ENCODE measurements at regions not wholly inside any gene's neighbourhood (a gene's known extent, or its start where the extent isn't known, plus 50 kb on each side); places are given as distances from the start of the nearest gene placed in this dataset.

DNA sequence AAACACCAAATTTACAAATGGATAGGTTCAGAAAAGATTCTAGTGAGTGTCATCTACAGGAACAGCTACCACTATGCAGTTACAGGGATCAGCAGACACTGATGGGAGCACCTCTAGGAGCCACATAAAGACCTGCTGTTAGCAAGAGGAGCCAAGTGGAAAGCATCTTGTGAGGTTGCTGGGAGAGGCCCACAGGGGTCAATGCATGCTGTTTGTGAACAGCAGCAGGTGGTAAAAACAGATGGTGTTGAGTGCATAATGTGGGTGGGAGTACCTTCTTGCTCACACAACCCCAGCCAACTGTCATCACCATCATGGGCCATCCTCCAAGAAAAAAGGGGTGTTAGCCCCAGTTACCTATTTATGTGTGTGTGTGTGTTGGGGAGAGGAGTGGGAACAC, 215.2 kb upstream of the SSTR1 start:
- Histone ChIP-seq H3K79me2 (ENCODE audit: insufficient read depth, low read depth, low read length) (no peaks in the 10 kb centered on the region), H4K20me1 (ENCODE audit: insufficient read depth, low read length) (no peaks in the 10 kb centered on the region), H3K4me2 (ENCODE audit: low read length) (no peak overlapping the region), H3K9me2 (ENCODE audit: insufficient read depth, low read length) (no peaks in the 10 kb centered on the region), H2AFZ (ENCODE audit: low read length) (peak overlapping the region; percentile 87), H3K4me3 (ENCODE audit: low read depth, low read length, poor library complexity, severe bottlenecking) (no peak overlapping the region), H3K36me3 (ENCODE audit: insufficient read depth, low read length) (no peaks in the 10 kb centered on the region; the same call in 1 of the 2 replicates), H3K9me3 (ENCODE audit: low read length) (peaks cover 28% of the 10 kb centered on the region; the same call in 1 of the 2 replicates), H3K27ac (ENCODE audit: low read depth, low read length, poor library complexity, severe bottlenecking) (no peak overlapping the region), H3K4me1 (ENCODE audit: insufficient read depth, low read length, poor library complexity, severe bottlenecking) (peaks cover 12% of the 10 kb centered on the region)
- BruUV-seq (replicated peaks): no TSS peak
- intact Hi-C loops (cut with micrococcal nuclease; ENCODE audit: unreplicated experiment): no loop called here
- DNase-seq (ENCODE audit: low spot score): peak; percentile 40
- CTCF ChIA-PET (ENCODE audit: unreplicated experiment): no interaction called here
- POLR2A ChIA-PET: interaction anchor here (1.3 to 2.0 kb wide), 2 partner anchors 135 to 157 kb away, joined by 4 to 6 read pairs; no protein-coding TSS in a partner anchor
- TF ChIP-seq, protein P1, sequence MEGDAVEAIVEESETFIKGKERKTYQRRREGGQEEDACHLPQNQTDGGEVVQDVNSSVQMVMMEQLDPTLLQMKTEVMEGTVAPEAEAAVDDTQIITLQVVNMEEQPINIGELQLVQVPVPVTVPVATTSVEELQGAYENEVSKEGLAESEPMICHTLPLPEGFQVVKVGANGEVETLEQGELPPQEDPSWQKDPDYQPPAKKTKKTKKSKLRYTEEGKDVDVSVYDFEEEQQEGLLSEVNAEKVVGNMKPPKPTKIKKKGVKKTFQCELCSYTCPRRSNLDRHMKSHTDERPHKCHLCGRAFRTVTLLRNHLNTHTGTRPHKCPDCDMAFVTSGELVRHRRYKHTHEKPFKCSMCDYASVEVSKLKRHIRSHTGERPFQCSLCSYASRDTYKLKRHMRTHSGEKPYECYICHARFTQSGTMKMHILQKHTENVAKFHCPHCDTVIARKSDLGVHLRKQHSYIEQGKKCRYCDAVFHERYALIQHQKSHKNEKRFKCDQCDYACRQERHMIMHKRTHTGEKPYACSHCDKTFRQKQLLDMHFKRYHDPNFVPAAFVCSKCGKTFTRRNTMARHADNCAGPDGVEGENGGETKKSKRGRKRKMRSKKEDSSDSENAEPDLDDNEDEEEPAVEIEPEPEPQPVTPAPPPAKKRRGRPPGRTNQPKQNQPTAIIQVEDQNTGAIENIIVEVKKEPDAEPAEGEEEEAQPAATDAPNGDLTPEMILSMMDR (conservative IDR thresholded peaks at IDR 0.05; ENCODE audit: low read length): no peak
- no peak for TF ChIP-seq EZH2phosphoT487 (IDR thresholded peaks at IDR 0.05; ENCODE audit: borderline replicate concordance, low read depth, low read length)

DNA sequence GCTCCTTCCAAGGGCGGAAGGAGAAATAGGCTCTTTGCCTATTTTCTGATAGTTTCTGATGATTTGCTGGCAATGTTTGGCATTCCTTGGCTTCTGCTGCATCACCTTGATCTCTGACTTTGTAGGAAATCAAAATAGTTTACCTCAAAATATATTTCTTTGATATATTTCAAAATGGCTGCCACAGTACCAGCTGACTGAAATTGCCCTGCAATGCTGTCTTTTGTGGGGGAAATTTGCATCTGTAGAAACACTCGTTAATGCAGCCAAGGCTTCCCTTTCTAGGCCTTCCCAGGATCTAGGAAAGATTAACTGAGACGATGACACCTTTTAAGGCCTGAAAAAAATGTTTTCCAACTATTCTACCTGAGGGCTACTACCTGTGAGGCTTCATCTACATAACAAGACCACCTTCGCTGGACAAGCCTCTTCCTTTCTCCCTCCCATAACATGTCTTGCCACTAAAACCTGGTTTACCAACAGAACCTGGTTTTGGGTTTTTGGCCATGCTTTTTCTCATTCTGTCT, 212.8 kb upstream of the SSTR1 start:
- no TSS peak for BruUV-seq (replicated peaks)
- Histone ChIP-seq H3K27ac (ENCODE audit: low read depth, low read length, poor library complexity, severe bottlenecking) (no peak overlapping the region), H3K4me2 (ENCODE audit: low read length) (no peak overlapping the region), H4K20me1 (ENCODE audit: insufficient read depth, low read length) (no peaks in the 10 kb centered on the region), H3K9me3 (ENCODE audit: low read length) (peaks cover 20% of the 10 kb centered on the region; the same call in 1 of the 2 replicates), H3K36me3 (ENCODE audit: insufficient read depth, low read length) (no peaks in the 10 kb centered on the region; the same call in 1 of the 2 replicates), H2AFZ (ENCODE audit: low read length) (no peak overlapping the region), H3K9me2 (ENCODE audit: insufficient read depth, low read length) (no peaks in the 10 kb centered on the region), H3K79me2 (ENCODE audit: insufficient read depth, low read depth, low read length) (no peaks in the 10 kb centered on the region), H3K4me1 (ENCODE audit: insufficient read depth, low read length, poor library complexity, severe bottlenecking) (peaks cover 12% of the 10 kb centered on the region), H3K4me3 (ENCODE audit: low read depth, low read length, poor library complexity, severe bottlenecking) (no peak overlapping the region)
- intact Hi-C loops (cut with micrococcal nuclease; ENCODE audit: unreplicated experiment): no loop called here
- TF ChIP-seq, protein P1 (conservative IDR thresholded peaks at IDR 0.05; ENCODE audit: low read length): no peak
- TF ChIP-seq EZH2phosphoT487 (IDR thresholded peaks at IDR 0.05; ENCODE audit: borderline replicate concordance, low read depth, low read length): no peak
- ChIA-PET POLR2A (no interaction called here), CTCF (ENCODE audit: unreplicated experiment) (no interaction called here)
- DNase-seq (ENCODE audit: low spot score): no peak

DNA sequence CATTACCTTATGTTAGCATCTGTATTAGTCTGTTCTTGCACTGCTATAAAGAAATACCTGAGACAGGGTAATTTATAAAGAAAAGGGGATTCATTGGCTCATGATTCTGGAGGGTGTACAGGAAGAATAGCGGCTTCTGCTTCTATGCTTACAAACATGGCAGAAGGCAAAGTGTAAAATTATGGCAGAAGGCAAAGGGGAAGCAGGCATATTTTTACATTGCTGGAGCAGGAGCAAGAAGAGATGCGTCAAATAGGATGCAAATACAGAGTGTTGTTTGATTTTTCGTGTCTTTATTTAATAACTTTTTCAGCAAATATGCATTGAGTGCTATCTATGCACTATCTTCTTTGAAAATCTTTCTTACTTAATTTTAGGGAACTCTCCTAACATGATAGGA, 210.7 kb upstream of the SSTR1 start:
- Histone ChIP-seq H3K4me2 (ENCODE audit: low read length) (no peak overlapping the region), H2AFZ (ENCODE audit: low read length) (peak overlapping the region; percentile 38; the same call in 1 of the 2 replicates), H3K4me3 (ENCODE audit: low read depth, low read length, poor library complexity, severe bottlenecking) (no peak overlapping the region), H3K9me2 (ENCODE audit: insufficient read depth, low read length) (no peaks in the 10 kb centered on the region), H3K4me1 (ENCODE audit: insufficient read depth, low read length, poor library complexity, severe bottlenecking) (peaks cover 8% of the 10 kb centered on the region), H3K36me3 (ENCODE audit: insufficient read depth, low read length) (no peaks in the 10 kb centered on the region), H3K79me2 (ENCODE audit: insufficient read depth, low read depth, low read length) (no peaks in the 10 kb centered on the region), H3K27ac (ENCODE audit: low read depth, low read length, poor library complexity, severe bottlenecking) (no peak overlapping the region), H4K20me1 (ENCODE audit: insufficient read depth, low read length) (no peaks in the 10 kb centered on the region), H3K9me3 (ENCODE audit: low read length) (peaks cover 6% of the 10 kb centered on the region; the same call in 1 of the 2 replicates)
- CTCF ChIA-PET (ENCODE audit: unreplicated experiment): no interaction called here
- POLR2A ChIA-PET: no interaction called here
- DNase-seq (ENCODE audit: low spot score): no peak
- no TSS peak for BruUV-seq (replicated peaks)
- intact Hi-C loops (cut with micrococcal nuclease; ENCODE audit: unreplicated experiment): no loop called here
- TF ChIP-seq, protein P1 (conservative IDR thresholded peaks at IDR 0.05; ENCODE audit: low read length): no peak
- TF ChIP-seq EZH2phosphoT487 (IDR thresholded peaks at IDR 0.05; ENCODE audit: borderline replicate concordance, low read depth, low read length): no peak
